Keratinocyte (primary cell): ENCODE measurements at regions not wholly inside any gene's neighbourhood (a gene's known extent, or its start where the extent isn't known, plus 50 kb on each side); places are given as distances from the start of the nearest gene placed in this dataset.

Experiments used
- DNase-seq: peaks from one replicate; pipeline ENCODE4 v3.0.0-alpha.2; 2011; ENCODE audit warnings: low read depth, missing footprints, low spot score
- FAIRE-seq: peaks from 2 replicates; lab custom pipeline; 2011; peaks lifted over from hg19 to GRCh38; lab: Jason Lieb, UNC
- H2AFZ ChIP-seq: 2 replicates; pipeline ENCODE4 v1.6.0; 2012; ENCODE audit warnings: low read length, control low read depth, inconsistent platforms; ENCODE audit not compliant: control insufficient read depth
- H3K27ac ChIP-seq: 2 replicates; pipeline ENCODE4 v1.5.1; 2011; ENCODE audit warnings: low read length; ENCODE audit not compliant: control insufficient read depth, insufficient read depth
- H3K27me3 ChIP-seq: 3 replicates; pipeline ENCODE4 v1.6.0; 2011; ENCODE audit warnings: low read length; ENCODE audit not compliant: control insufficient read depth, insufficient read depth; ENCODE audit errors: extremely low read depth
- H3K36me3 ChIP-seq, 2 experiments: 2 replicates in 1 of 2; 3 replicates in 1 of 2; pipeline ENCODE4 v1.5.1; 2011; ENCODE audit warnings: low read length in 2 of 2, mild to moderate bottlenecking in 1 of 2; ENCODE audit not compliant: control insufficient read depth in 2 of 2, insufficient read depth in 2 of 2; ENCODE audit errors: extremely low read depth in 1 of 2
- H3K4me1 ChIP-seq: 3 replicates; pipeline ENCODE4 v1.5.1; 2011; ENCODE audit warnings: low read length; ENCODE audit not compliant: control insufficient read depth, insufficient read depth; ENCODE audit errors: extremely low read depth
- H3K4me2 ChIP-seq: 3 replicates; pipeline ENCODE4 v1.6.0; 2011; ENCODE audit warnings: low read depth, low read length; ENCODE audit not compliant: control insufficient read depth, insufficient read depth; ENCODE audit errors: extremely low read depth
- H3K4me3 ChIP-seq, 3 experiments: fragments of 200-600 bp in 1 of 3; sonication (generic) in 1 of 3; 2 replicates in 2 of 3; 3 replicates in 1 of 3; pipeline ENCODE4 v1.5.1; 2011 to 2016; ENCODE audit warnings: low read length in 3 of 3, mild to moderate bottlenecking in 3 of 3, control low read depth in 2 of 3, inconsistent platforms in 1 of 3, low read depth in 1 of 3, mixed read lengths in 1 of 3, mixed run types in 1 of 3, moderate library complexity in 1 of 3; ENCODE audit not compliant: control insufficient read depth in 2 of 3, insufficient read depth in 2 of 3; ENCODE audit errors: extremely low read depth in 1 of 3
- H3K79me2 ChIP-seq: 2 replicates; pipeline ENCODE4 v1.6.0; 2012; ENCODE audit warnings: low read length; ENCODE audit not compliant: control insufficient read depth, insufficient read depth
- H3K9ac ChIP-seq: 3 replicates; pipeline ENCODE4 v1.6.0; 2011; ENCODE audit warnings: low read length; ENCODE audit not compliant: control insufficient read depth, insufficient read depth; ENCODE audit errors: extremely low read depth
- H3K9me1 ChIP-seq: 3 replicates; pipeline ENCODE4 v1.6.0; 2011; ENCODE audit warnings: low read length; ENCODE audit not compliant: control insufficient read depth, insufficient read depth; ENCODE audit errors: extremely low read depth
- H3K9me3 ChIP-seq: 2 replicates; pipeline ENCODE4 v1.5.1; 2012; ENCODE audit warnings: low read depth, low read length; ENCODE audit not compliant: control insufficient read depth
- H4K20me1 ChIP-seq: 3 replicates; pipeline ENCODE4 v1.6.0; 2011; ENCODE audit warnings: low read length; ENCODE audit not compliant: control insufficient read depth, insufficient read depth; ENCODE audit errors: extremely low read depth
- CTCF ChIP-seq, 3 experiments: IDR thresholded peaks in 1 of 3; conservative IDR thresholded peaks in 1 of 3; optimal IDR thresholded peaks in 1 of 3; 2 replicates in 2 of 3; 3 replicates in 1 of 3; pipeline versions ENCODE3 to v1.5.1; 2011; ENCODE audit warnings: low read length in 3 of 3, mild to moderate bottlenecking in 3 of 3, moderate library complexity in 2 of 3, control low read depth in 1 of 3, inconsistent platforms in 1 of 3; ENCODE audit not compliant: insufficient read depth in 2 of 3; ENCODE audit errors: extremely low read depth in 1 of 3
- EZH2 ChIP-seq: IDR thresholded peaks from one replicate; pipeline ENCODE4 v1.6.1; 2012; ENCODE audit warnings: inconsistent platforms, mild to moderate bottlenecking, low read length, moderate library complexity
- dilution Hi-C: fragments of 300-500 bp; cut with MboI; formaldehyde crosslinking; loops from one replicate; pipeline ENCODE4 v1.7.0; 2020; ENCODE audit warnings: low sequenced_read_pairs; ENCODE audit not compliant: extremely low pct_ligation_motif_present

GRCh38 chr2:16067866-16068551 is 127.7 kb downstream of the MYCN start:
- Histone ChIP-seq H3K27ac (no peak overlapping the region), H3K36me3 (no peaks in the 10 kb centered on the region), H3K9ac (no peak overlapping the region), H4K20me1 (no peaks in the 10 kb centered on the region), H2AFZ (no peak overlapping the region), H3K27me3 (no peaks in the 10 kb centered on the region), H3K4me3 (no peak overlapping the region), H3K79me2 (no peaks in the 10 kb centered on the region), H3K4me2 (no peak overlapping the region), H3K9me1 (no peaks in the 10 kb centered on the region), H3K4me1 (no peaks in the 10 kb centered on the region), H3K9me3 (peaks cover 2% of the 10 kb centered on the region)
- dilution Hi-C loops, result no loop called here
- no peak for TF ChIP-seq EZH2
- TF ChIP-seq CTCF (optimal IDR thresholded peaks at IDR 0.05 in 1 of 3, IDR thresholded peaks at IDR 0.05 in 1 of 3, conservative IDR thresholded peaks at IDR 0.05 in 1 of 3; ENCODE audit: extremely low read depth in 1 of 3, insufficient read depth in 2 of 3, low read length in 3 of 3), result no peak
- no peak for FAIRE-seq
- no peak for DNase-seq

- Histone ChIP-seq H3K27ac (no peak overlapping the region), H3K27me3 (no peaks in the 10 kb centered on the region), H3K4me2 (no peak overlapping the region), H3K9me3 (peaks cover 2% of the 10 kb centered on the region), H3K4me1 (no peaks in the 10 kb centered on the region), H3K9ac (no peak overlapping the region), H2AFZ (no peak overlapping the region), H3K9me1 (no peaks in the 10 kb centered on the region), H4K20me1 (no peaks in the 10 kb centered on the region), H3K4me3 (no peak overlapping the region), H3K79me2 (no peaks in the 10 kb centered on the region), H3K36me3 (no peaks in the 10 kb centered on the region)
- TF ChIP-seq EZH2 (no peak), CTCF (optimal IDR thresholded peaks at IDR 0.05 in 1 of 3, IDR thresholded peaks at IDR 0.05 in 1 of 3, conservative IDR thresholded peaks at IDR 0.05 in 1 of 3; ENCODE audit: extremely low read depth in 1 of 3, insufficient read depth in 2 of 3, low read length in 3 of 3) (no peak)
- no peak for FAIRE-seq
- dilution Hi-C loops, result no loop called here
- no peak for DNase-seq
These were observed 127.1 kb downstream of the MYCN start for GRCh38 chr2:16067444-16067843.
